ENCODE measurements at regions not wholly inside any gene's neighbourhood (a gene's known extent, or its start where the extent isn't known, plus 50 kb on each side); places are given as distances from the start of the nearest gene placed in this dataset.
"Not testable (repeated sequence)": the region's sequence is repeated elsewhere in the genome, so short reads cannot be mapped to it uniquely, and the experiment has no call there.

- DNase-seq = no peak
Observed at GRCh38 chr1:96865731-96866685, 144.4 kb downstream of the PTBP2 start.

- DNase-seq = no peak
Observed at GRCh38 chr1:96872757-96873156, 151.2 kb downstream of the PTBP2 start.

GRCh38 chr1:96878640-96879039 is 157.1 kb downstream of the PTBP2 start:
- no peak for DNase-seq

GRCh38 chr1:96880626-96881025 is 159.0 kb downstream of the PTBP2 start:
- DNase-seq = no peak

- DNase-seq = no peak
Observed at GRCh38 chr1:96882096-96882495, 160.5 kb downstream of the PTBP2 start.

GRCh38 chr1:96886474-96886873 is 164.9 kb downstream of the PTBP2 start:
- no peak for DNase-seq

GRCh38 chr1:96887501-96887900 is 165.9 kb downstream of the PTBP2 start:
- DNase-seq = no peak

- no peak for DNase-seq
Observed at GRCh38 chr1:96901783-96902363, 180.3 kb downstream of the PTBP2 start.

GRCh38 chr1:96912248-96912647 is 190.7 kb downstream of the PTBP2 start:
- DNase-seq = no peak

- DNase-seq = not testable (repeated sequence)
Observed at GRCh38 chr1:96915701-96916100, 194.1 kb downstream of the PTBP2 start.

- no peak for DNase-seq
Observed at GRCh38 chr1:96918406-96918805, 196.8 kb downstream of the PTBP2 start.

- no peak for DNase-seq
Observed at GRCh38 chr1:96922181-96922580, 200.6 kb downstream of the PTBP2 start.

GRCh38 chr1:96923753-96924152 is 202.2 kb downstream of the PTBP2 start:
- no peak for DNase-seq

- DNase-seq = no peak
Observed at GRCh38 chr1:96926176-96926575, 204.6 kb downstream of the PTBP2 start.

- DNase-seq = no peak
Observed at GRCh38 chr1:96927125-96927524, 205.5 kb downstream of the PTBP2 start.

- no peak for DNase-seq
Observed at GRCh38 chr1:96931136-96931535, 209.6 kb downstream of the PTBP2 start.

GRCh38 chr1:96934282-96934681 is 212.7 kb downstream of the PTBP2 start:
- no peak for DNase-seq

- DNase-seq = no peak
Observed at GRCh38 chr1:96944432-96945092, 223.0 kb downstream of the PTBP2 start.

- DNase-seq = no peak
Observed at GRCh38 chr1:96945509-96946084, 224.0 kb downstream of the PTBP2 start.

- DNase-seq = no peak
Observed at GRCh38 chr1:96955307-96956012, 233.9 kb downstream of the PTBP2 start.

GRCh38 chr1:96962216-96962615 is 240.6 kb downstream of the PTBP2 start:
- DNase-seq = no peak

GRCh38 chr1:96962751-96963211 is 241.2 kb downstream of the PTBP2 start:
- no peak for DNase-seq

- DNase-seq = no peak
Observed at GRCh38 chr1:96964761-96965160, 243.2 kb downstream of the PTBP2 start.

Measured in NCI-H1092 treated with DMSO at 0.1 percent for 48 hours (cell line).